GM23338 (cell line): ENCODE measurements at regions not wholly inside any gene's neighbourhood (a gene's known extent, or its start where the extent isn't known, plus 50 kb on each side); places are given as distances from the start of the nearest gene placed in this dataset.

Experiments
- ATAC-seq: fragments of 200-7000 bp; cut with Tn5 transposase; 3 replicates; pipeline ENCODE4 v1.9.1; 2020
- DNase-seq: peaks from one replicate; pipeline ENCODE4 v3.0.0-alpha.2; 2015; ENCODE audit warnings: low spot score
- H2AFZ ChIP-seq: fragments of 200-600 bp; sonication (generic); 2 replicates; pipeline ENCODE4 v1.8.0; 2016; ENCODE audit warnings: antibody characterized with exemption, mild to moderate bottlenecking, moderate library complexity
- H3F3A ChIP-seq: fragments of 200-600 bp; sonication (generic); replicated peaks from 2 replicates; pipeline ENCODE4 v1.8.0; 2017; ENCODE audit warnings: antibody characterized with exemption, mixed run types, low read depth
- H3K27ac ChIP-seq: fragments of 200-600 bp; sonication (generic); 2 replicates; pipeline ENCODE4 v1.6.1; 2016; ENCODE audit warnings: low read depth
- H3K27me3 ChIP-seq: fragments of 200-600 bp; sonication (generic); 2 replicates; pipeline ENCODE4 v1.8.0; 2016; ENCODE audit warnings: mild to moderate bottlenecking, mixed run types, moderate library complexity; ENCODE audit not compliant: insufficient read depth
- H3K36me3 ChIP-seq: fragments of 200-600 bp; sonication (generic); 2 replicates; pipeline ENCODE4 v1.8.0; 2016; ENCODE audit warnings: mild to moderate bottlenecking; ENCODE audit not compliant: insufficient read depth
- H3K4me1 ChIP-seq: fragments of 200-600 bp; sonication (generic); 2 replicates; pipeline ENCODE4 v1.8.0; 2016; ENCODE audit warnings: mild to moderate bottlenecking, moderate library complexity; ENCODE audit not compliant: insufficient read depth
- H3K4me2 ChIP-seq: fragments of 200-600 bp; sonication (generic); 2 replicates; pipeline ENCODE4 v1.7.1; 2017; ENCODE audit warnings: mixed run types
- H3K4me3 ChIP-seq: fragments of 200-600 bp; sonication (generic); 2 replicates; pipeline ENCODE4 v1.6.1; 2016; ENCODE audit warnings: mixed run types
- H3K79me2 ChIP-seq: fragments of 200-600 bp; sonication (generic); replicated peaks from 2 replicates; pipeline ENCODE4 v1.8.0; 2017; ENCODE audit warnings: mild to moderate bottlenecking; ENCODE audit not compliant: insufficient read depth
- H3K9me2 ChIP-seq: fragments of 200-600 bp; sonication (generic); 2 replicates; pipeline ENCODE4 v1.8.0; 2017; ENCODE audit not compliant: insufficient read depth
- H4K20me1 ChIP-seq: fragments of 200-600 bp; sonication (generic); replicated peaks from 2 replicates; pipeline ENCODE4 v1.8.0; 2017; ENCODE audit warnings: mild to moderate bottlenecking; ENCODE audit not compliant: insufficient read depth
- H3K27ac Mint-ChIP-seq: 2 replicates; pipeline ENCODE4 v1.8.0; 2020; ENCODE audit warnings: inconsistent platforms, mild to moderate bottlenecking, moderate library complexity, mixed read lengths
- H3K27me3 Mint-ChIP-seq: 3 replicates; pipeline ENCODE4 v1.8.0; 2022; ENCODE audit warnings: low read depth, mild to moderate bottlenecking, moderate library complexity, mixed read lengths, inconsistent platforms; ENCODE audit not compliant: insufficient read depth, poor library complexity
- H3K36me3 Mint-ChIP-seq: 3 replicates; pipeline ENCODE4 v1.8.0; 2021; ENCODE audit warnings: low read depth, mild to moderate bottlenecking, inconsistent platforms, moderate library complexity, mixed read lengths
- H3K4me1 Mint-ChIP-seq: 3 replicates; pipeline ENCODE4 v1.8.0; 2020; ENCODE audit warnings: mild to moderate bottlenecking, inconsistent platforms, mixed read lengths
- H3K4me3 Mint-ChIP-seq: 3 replicates; pipeline ENCODE4 v1.8.0; 2021; ENCODE audit warnings: moderate library complexity, mild to moderate bottlenecking, inconsistent platforms, mixed read lengths
- H3K9me3 Mint-ChIP-seq: 3 replicates; pipeline ENCODE4 v1.8.0; 2020; ENCODE audit warnings: moderate library complexity, mild to moderate bottlenecking, inconsistent platforms, mixed read lengths
- CREB1 ChIP-seq: fragments of 250-450 bp; sonication (Bioruptor Pico); IDR thresholded peaks from 2 replicates; pipeline ENCODE4 v1.5.0; 2020; ENCODE audit warnings: low read depth, mild to moderate bottlenecking, moderate library complexity
- EZH2phosphoT487 ChIP-seq: fragments of 200-600 bp; sonication (generic); IDR thresholded peaks from one replicate; pipeline ENCODE4 v1.8.1; 2018; ENCODE audit warnings: antibody characterized with exemption; ENCODE audit not compliant: unreplicated experiment
- JUNB ChIP-seq: IDR thresholded peaks from one replicate; pipeline ENCODE4 v1.6.1; 2016; ENCODE audit warnings: antibody characterized with exemption; ENCODE audit not compliant: unreplicated experiment
- NANOG ChIP-seq: IDR thresholded peaks from 2 replicates; pipeline ENCODE4 v1.6.1; 2016; ENCODE audit warnings: antibody characterized with exemption, borderline replicate concordance
- POLR2AphosphoS5 ChIP-seq: IDR thresholded peaks from 2 replicates; pipeline ENCODE4 v1.6.1; 2016; ENCODE audit warnings: antibody characterized with exemption, low read depth
- TF ChIP-seq, protein P1 (sequence below), 2 experiments: fragments of 200-600 bp in 1 of 2; sonication (generic) in 1 of 2; conservative IDR thresholded peaks; 2 replicates each; pipeline versions ENCODE4 v1.5.1 to v1.6.1; 2016 to 2017; ENCODE audit warnings: antibody characterized with exemption in 2 of 2, low read depth in 2 of 2, mild to moderate bottlenecking in 2 of 2, moderate library complexity in 1 of 2
- TF ChIP-seq, protein P2 (sequence below): fragments of 250-450 bp; sonication (Bioruptor Pico); IDR thresholded peaks from 2 replicates; pipeline ENCODE4 v1.5.0; 2020; ENCODE audit warnings: mild to moderate bottlenecking, moderate library complexity

GRCh38 chr5:91315701-91316100 lies 67.4 kb downstream of the ARRDC3 start:
- TF ChIP-seq NANOG (no peak), JUNB (no peak), EZH2phosphoT487 (no peak), POLR2AphosphoS5 (no peak), CREB1 (CRISPR knock-in tag) (no peak)
- TF ChIP-seq, protein P1, sequence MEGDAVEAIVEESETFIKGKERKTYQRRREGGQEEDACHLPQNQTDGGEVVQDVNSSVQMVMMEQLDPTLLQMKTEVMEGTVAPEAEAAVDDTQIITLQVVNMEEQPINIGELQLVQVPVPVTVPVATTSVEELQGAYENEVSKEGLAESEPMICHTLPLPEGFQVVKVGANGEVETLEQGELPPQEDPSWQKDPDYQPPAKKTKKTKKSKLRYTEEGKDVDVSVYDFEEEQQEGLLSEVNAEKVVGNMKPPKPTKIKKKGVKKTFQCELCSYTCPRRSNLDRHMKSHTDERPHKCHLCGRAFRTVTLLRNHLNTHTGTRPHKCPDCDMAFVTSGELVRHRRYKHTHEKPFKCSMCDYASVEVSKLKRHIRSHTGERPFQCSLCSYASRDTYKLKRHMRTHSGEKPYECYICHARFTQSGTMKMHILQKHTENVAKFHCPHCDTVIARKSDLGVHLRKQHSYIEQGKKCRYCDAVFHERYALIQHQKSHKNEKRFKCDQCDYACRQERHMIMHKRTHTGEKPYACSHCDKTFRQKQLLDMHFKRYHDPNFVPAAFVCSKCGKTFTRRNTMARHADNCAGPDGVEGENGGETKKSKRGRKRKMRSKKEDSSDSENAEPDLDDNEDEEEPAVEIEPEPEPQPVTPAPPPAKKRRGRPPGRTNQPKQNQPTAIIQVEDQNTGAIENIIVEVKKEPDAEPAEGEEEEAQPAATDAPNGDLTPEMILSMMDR (conservative IDR thresholded peaks at IDR 0.05; ENCODE audit: low read depth in 2 of 2) = no peak
- TF ChIP-seq, protein P2, sequence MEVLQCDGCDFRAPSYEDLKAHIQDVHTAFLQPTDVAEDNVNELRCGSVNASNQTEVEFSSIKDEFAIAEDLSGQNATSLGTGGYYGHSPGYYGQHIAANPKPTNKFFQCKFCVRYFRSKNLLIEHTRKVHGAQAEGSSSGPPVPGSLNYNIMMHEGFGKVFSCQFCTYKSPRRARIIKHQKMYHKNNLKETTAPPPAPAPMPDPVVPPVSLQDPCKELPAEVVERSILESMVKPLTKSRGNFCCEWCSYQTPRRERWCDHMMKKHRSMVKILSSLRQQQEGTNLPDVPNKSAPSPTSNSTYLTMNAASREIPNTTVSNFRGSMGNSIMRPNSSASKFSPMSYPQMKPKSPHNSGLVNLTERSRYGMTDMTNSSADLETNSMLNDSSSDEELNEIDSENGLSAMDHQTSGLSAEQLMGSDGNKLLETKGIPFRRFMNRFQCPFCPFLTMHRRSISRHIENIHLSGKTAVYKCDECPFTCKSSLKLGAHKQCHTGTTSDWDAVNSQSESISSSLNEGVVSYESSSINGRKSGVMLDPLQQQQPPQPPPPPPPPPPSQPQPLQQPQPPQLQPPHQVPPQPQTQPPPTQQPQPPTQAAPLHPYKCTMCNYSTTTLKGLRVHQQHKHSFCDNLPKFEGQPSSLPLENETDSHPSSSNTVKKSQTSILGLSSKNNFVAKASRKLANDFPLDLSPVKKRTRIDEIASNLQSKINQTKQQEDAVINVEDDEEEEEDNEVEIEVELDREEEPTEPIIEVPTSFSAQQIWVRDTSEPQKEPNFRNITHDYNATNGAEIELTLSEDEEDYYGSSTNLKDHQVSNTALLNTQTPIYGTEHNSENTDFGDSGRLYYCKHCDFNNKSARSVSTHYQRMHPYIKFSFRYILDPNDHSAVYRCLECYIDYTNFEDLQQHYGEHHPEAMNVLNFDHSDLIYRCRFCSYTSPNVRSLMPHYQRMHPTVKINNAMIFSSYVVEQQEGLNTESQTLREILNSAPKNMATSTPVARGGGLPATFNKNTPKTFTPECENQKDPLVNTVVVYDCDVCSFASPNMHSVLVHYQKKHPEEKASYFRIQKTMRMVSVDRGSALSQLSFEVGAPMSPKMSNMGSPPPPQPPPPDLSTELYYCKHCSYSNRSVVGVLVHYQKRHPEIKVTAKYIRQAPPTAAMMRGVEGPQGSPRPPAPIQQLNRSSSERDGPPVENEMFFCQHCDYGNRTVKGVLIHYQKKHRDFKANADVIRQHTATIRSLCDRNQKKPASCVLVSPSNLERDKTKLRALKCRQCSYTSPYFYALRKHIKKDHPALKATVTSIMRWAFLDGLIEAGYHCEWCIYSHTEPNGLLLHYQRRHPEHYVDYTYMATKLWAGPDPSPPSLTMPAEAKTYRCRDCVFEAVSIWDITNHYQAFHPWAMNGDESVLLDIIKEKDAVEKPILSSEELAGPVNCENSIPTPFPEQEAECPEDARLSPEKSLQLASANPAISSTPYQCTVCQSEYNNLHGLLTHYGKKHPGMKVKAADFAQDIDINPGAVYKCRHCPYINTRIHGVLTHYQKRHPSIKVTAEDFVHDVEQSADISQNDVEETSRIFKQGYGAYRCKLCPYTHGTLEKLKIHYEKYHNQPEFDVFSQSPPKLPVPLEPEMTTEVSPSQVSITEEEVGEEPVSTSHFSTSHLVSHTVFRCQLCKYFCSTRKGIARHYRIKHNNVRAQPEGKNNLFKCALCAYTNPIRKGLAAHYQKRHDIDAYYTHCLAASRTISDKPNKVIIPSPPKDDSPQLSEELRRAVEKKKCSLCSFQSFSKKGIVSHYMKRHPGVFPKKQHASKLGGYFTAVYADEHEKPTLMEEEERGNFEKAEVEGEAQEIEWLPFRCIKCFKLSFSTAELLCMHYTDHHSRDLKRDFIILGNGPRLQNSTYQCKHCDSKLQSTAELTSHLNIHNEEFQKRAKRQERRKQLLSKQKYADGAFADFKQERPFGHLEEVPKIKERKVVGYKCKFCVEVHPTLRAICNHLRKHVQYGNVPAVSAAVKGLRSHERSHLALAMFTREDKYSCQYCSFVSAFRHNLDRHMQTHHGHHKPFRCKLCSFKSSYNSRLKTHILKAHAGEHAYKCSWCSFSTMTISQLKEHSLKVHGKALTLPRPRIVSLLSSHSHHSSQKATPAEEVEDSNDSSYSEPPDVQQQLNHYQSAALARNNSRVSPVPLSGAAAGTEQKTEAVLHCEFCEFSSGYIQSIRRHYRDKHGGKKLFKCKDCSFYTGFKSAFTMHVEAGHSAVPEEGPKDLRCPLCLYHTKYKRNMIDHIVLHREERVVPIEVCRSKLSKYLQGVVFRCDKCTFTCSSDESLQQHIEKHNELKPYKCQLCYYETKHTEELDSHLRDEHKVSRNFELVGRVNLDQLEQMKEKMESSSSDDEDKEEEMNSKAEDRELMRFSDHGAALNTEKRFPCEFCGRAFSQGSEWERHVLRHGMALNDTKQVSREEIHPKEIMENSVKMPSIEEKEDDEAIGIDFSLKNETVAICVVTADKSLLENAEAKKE (CRISPR knock-in tag) = no peak
- Histone ChIP-seq H3K36me3 (no peaks in the 10 kb centered on the region), H3K4me1 (0 out of 2 replicates have a peak, but pooled peaks cover 4% of the 10 kb centered on the region), H3K9me2 (no peaks in the 10 kb centered on the region), H3K4me3 (no peak overlapping the region), H3K27me3 (no peaks in the 10 kb centered on the region), H3K79me2 (no peaks in the 10 kb centered on the region), H2AFZ (0 out of 2 replicates have a peak overlapping the region, but pooled peaks have one; percentile 54), H3K4me2 (no peak overlapping the region), H3K27ac (no peak overlapping the region), H4K20me1 (no peaks in the 10 kb centered on the region), H3F3A (no peaks in the 10 kb centered on the region; the same call in 1 of the 2 replicates)
- H3K27ac Mint-ChIP-seq = no peak overlapping the region
- peaks cover 26% of the 10 kb centered on the region for H3K4me1 Mint-ChIP-seq
- H3K27me3 Mint-ChIP-seq = peaks cover 5% of the 10 kb centered on the region
- DNase-seq (no peak), ATAC-seq (no peak)
- no peaks in the 10 kb centered on the region for H3K9me3 Mint-ChIP-seq
- H3K36me3 Mint-ChIP-seq = no peaks in the 10 kb centered on the region
- H3K4me3 Mint-ChIP-seq = no peak overlapping the region
